HL-60/S4 treated with phorbol 12-myristate 13-acetate at 8.2 ng/mL for 4 days and 3 days (cell line): ENCODE measurements at regions not wholly inside any gene's neighbourhood (a gene's known extent, or its start where the extent isn't known, plus 50 kb on each side); places are given as distances from the start of the nearest gene placed in this dataset.

Experiments
- in situ Hi-C: fragments of 300-500 bp; cut with MboI; formaldehyde crosslinking; loops from 2 replicates; pipeline ENCODE4 v1.15.0; 2022; ENCODE audit warnings: low sequenced_read_pairs

DNA sequence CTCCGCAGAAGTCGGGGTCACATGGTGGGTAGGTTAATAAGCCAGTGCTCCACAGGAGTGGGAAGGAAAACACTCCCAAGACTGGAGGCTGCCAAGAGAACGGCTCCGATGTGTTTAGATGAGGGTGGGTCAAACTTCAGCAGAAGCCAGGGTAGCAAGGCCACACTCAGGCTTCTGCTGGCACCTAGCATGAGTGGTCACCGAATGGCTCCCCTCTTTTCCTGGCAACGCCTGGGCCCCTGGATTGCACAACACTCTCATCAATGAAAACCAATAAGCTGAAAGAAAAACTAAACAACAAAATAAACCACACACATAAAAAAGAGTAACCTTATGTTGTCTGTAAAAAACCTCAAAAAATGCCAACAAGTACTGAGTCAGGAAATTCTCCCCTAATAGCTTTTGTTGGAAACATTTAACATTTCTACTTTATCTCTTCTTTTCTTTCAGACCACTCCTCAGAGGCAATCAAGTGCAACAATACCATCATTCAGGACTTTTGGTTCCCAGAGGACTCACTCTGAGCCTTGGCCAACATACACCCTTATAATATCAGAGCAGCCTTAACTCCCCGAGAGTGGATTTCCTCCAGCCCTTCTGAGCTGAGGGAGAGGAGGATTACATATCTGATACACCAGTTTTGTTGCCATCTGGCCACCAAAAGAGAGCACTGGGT lies 279.9 kb downstream of the ENC1 start:
- in situ Hi-C loops: no loop called here

DNA sequence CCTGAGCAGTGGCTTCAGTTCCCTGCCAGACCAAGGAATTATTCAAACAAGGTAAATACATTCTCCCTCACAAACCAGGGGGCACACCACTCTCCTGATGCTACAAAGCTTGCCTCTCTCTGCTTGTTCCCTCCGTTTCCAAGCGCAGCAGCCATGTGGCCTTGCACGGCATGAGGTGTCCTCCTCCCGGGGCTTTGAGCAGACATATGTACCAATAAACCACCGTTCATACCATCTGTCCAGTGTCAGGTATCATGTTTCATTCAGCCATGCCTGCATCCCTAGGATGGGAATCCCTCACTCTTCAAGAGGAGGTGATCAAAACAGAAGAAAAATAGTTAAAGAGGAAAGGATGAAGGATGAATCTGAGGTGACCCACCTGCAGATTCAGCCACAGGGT lies 282.7 kb downstream of the ENC1 start:
- in situ Hi-C loops: no loop called here

DNA sequence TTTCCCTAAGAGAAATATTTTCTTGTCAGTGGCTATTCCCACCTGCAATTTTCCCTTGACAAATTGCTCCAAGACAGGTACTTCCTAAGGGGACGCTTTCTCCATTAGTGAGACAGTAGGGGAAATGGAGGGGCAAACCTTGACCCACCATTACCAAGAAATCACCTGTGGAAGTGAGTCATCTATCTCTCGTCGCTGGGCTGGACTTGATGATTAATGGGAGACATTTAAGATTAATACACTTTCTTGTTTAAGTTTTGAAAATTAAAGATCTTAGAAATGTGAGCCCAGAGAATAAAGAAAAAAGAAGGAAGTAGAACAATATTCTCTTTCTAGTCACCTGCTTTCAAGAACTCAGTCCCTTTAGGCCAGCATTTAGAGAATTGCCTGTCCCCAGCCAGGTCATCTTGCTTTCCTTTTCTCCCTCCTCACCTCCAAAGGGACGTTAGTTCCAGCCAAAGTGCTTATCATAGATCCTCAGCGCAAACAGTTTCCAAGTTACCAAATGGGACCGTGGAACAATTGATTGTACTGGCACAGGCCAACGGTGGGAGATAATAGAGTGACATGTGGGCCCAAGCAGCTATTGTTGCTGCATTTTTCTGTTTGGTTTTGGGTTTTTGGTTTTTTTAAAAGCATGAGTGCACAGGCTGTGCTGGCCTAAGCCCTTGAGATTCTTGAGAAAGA lies 284.4 kb downstream of the ENC1 start:
- in situ Hi-C loops: no loop called here

DNA sequence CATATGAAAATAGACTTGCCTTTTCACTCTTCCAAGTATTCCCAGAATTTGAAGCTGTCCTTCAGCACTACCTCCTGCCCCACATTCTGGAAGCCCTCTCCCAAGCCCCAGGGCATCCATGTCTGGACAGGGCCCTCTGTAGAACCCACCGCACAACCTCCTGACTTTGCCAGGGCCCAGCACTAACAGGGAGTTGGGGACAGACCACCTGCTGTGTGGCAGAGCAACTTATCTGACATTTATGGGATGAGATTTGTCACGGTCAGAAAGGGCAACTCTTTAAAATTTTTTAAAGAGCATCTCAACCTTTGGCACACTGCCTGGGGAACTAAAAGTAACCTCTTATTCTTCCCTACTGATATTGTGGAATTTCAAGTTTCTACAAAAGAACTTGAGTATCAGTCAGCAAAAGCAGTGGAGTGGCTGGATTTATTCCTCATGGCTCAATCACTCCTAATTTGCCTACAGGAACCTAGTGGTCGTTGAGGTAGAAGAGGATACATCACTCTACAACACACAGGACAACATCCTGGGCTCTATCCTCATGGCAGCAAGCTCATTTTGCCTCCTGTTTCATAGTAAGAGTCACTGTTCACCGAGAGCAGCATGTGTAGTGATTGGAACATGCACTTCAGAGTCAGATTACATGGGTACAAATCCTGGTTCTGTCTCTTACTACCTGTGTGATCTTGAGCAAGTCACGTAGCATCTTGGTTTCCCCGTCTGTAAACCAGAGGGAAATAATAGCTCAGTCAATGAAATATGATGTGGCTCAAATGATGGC lies 285.3 kb downstream of the ENC1 start:
- in situ Hi-C loops: no loop called here

DNA sequence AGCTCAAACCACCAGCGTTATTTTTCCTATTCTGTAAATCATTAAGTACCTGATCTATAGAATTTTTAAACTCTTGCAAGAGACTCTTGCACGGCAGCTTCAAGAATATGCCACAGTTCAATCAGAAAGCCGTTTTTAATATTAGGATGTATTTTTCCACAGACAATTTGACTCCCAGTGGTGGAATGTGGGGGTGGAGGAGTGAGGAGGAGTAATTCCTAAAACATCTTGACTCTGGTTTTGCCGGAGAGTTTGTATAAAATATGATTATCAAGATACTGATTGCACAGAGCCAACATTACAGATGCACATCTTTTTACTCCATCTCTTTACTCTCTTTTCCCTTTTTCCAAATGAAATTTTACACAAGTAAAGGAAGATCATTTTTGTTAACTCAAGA lies 288.3 kb downstream of the ENC1 start:
- in situ Hi-C loops: no loop called here

DNA sequence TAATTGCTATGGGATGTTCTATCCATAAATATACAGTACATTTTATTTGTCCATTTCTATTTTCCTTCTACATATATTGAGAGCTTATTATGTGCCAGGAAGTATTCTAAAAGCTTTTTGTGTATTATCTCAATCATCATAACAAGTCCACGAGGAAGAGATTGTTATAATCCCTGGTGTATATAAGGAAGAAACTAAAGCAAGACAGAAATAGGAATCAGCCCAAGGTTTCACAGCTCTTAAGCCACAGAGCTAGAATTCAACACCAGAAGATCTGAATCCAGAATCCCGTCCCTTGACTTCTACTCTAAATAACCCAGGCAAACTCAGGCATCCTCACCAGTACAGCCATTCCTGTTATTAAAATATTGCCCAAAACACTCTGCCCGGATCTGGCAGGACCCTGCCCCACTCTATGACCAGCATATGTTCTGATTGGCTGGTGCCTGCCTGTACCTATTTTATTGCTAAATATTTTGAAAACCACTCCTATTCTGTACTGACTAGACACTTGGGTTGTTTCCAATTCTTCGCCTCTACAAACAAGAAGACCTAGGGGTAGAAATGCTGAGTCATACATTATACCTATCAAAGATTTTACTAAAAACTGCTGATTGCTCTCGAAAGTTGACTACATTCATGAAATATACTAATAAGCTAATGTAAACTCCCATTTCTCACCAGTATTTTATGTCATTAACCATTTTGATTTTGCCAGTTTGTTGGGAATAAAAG lies 297.4 kb downstream of the ENC1 start:
- in situ Hi-C loops: no loop called here

DNA sequence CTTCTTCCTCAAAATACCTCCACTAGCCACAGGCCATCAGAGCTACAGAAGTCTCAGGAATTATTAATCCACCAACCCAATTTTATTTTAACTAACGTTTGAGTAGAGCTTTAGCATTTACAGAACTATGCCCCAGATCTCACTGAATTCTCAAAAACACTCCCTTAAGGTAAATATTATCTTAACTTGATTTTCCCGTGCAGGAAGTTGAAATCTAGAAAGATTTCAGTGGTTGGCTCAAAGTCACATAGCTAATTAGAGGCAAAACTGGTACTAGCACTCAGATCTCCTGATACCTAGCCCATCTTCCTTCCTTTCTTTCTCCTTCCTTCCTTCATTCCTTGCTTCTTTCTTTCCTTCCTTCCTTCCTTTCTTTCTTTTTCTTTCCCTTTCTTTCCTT lies 298.3 kb downstream of the ENC1 start:
- in situ Hi-C loops: no loop called here

DNA sequence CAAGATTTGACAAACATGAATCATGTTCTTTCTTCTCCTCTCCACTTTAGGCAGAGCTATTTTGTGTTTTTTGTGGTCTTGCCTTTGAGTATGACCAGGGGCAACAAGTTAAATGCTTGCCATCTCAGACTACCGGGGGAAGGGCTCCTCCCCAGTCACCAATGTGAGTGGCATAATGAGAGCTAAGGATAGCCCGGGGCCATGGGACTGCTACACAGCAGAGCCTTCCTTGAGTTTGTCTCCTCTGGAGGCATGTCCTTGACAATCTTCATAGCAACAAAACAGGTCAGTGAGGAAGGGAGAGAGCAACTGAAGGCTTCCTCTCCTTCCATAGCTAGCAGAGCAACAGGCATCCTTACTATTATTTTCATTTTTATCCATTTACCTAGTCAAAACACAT lies 299.3 kb downstream of the ENC1 start:
- in situ Hi-C loops: no loop called here

DNA sequence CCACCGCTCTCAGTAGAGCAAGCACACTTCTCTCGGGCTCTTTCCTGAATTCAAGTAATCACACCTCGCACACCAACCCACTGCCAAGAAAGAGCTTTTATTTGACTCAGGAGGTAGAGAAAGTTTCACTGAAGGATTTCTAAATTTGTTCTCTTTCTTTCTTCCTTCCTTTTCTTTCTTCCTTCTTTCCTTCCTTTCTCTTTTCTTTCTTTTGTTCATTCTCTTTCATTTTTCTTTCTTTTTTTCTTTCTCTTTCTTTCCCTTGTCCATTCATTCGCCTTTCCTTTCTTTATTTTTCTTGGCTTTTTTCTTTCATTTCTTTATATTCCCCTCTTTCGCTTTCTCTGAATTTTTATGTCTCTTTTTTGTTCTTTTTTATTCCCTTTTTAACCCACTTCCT lies 300.1 kb downstream of the ENC1 start:
- in situ Hi-C loops: no loop called here

DNA sequence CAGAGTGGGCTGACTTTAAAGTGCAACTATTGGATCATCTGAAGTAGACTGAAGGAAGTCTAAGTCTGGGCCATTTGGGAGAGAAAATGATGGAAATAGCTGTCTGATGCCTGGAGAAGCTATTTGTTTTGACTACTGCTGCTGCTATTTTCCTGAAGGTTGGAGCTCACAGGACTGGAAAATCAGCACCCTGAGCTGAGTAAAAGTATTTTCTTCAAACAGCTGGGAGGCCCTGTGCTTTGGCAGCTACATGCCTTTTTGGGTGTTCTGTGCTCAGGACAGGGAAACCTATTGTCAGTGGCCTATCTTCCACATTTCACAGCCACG lies 302.6 kb downstream of the ENC1 start:
- in situ Hi-C loops: no loop called here

DNA sequence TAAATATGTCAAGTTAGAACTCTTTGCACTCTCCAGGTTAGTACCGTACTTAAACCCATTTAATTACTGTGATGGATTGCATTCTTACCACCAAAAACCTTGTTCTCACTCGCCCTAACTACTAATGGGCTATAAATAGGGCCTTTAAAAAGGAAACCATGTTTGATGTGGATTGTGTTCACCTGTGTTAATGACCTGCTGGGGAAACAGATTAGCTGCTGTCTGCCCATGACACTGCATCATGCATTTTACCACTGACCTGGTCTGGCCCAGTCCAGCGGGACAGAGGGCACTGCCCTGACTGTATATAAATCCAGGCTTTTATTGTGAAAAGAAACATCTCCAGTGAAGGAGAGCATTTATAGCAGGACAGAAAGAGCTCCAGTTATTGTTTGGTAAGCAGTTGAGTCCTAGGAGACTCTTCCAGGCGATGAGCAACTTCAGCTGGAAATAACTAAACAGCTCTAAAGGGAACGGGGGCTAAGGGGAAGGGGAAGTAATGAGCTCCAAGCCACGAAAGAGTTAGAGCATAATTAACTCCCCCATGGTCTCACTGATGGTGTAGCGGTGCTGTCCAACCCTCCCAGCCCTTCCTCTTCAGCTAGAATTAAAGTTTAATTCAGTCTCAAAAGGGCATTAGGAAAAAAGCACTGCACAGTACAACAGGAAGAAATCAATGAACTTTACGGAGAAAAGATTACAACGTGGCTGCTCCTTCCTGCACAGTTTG lies 303.1 kb downstream of the ENC1 start:
- in situ Hi-C loops: no loop called here

DNA sequence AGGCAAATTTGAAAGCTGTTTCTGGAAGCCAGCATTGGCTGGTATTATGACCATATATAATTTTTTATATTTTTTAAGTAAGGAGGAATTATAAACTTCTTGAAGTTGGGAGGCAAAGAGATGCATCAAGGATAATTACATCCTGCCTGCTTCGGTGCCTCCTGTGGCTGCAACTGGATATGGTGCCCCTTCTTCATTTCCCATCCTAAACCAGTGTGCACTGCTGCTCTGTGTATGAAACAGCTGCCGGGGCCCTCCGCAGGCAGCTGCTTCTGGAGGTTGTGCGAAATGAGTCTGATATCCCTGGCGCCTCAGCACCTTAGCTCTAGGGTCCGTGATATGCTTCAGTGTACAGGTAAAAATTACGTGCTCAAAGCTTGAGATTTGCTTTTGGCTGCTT lies 304.2 kb downstream of the ENC1 start:
- in situ Hi-C loops: no loop called here

DNA sequence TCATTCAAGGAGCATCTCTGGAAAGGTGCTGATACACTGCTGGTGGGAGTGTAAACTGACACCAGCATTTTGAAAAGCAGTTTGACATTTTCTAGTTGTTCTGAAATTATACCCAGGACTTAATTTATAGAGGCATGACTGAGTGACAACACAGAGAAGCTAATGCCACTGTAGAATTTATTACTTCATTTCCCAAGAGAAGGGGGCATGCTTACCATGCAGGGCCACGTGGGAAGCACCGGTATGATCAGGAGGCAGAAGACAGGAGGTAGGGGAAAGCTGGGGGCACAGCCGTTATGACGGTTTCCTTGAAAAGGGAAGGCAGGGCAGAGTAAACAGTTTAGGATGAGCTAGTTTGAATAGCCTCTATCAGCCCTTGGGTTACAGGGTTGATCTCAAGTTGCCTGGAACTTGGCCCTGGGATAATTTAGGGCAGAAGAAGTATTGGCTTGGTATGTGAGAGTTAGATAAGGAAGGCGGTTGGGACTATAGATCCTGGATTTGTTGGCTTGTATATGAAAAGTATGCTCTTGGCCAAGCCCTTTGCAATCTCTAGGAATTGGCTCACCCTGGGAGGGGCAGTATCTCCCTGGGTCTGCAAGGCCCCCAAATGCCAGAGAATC lies 305.7 kb downstream of the ENC1 start:
- in situ Hi-C loops: no loop called here

DNA sequence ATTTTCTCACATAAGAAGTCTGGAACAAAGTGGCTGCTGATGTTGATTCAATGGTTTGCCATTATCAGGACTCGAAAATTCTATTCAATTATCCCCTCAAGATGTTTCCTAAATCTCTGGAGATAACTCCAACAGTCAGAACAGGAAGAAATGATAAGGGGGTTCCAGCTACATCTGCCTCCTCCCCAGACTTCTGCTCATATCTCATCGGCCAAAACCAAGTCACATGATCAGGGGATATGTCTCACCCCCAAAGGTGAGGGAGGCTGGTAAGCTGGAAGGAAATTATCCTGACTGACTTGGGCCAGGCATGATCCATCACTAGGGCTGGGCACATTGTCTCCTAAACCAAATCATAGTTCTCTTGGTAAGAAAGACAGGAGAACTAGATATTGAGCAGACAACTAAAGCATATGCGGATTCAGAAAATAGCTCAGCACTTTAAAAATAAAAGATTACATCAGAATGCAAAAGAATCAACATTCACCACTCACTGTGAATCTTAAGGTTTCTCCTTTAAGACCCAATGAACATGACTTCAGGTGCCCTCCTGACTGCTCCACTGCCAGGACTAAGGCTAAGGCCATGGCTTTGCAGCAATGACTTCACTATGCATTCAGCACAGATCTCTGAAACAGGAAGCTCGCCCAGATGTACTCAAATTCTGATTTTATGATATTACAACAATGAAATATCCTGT lies 306.3 kb downstream of the ENC1 start:
- in situ Hi-C loops: no loop called here

DNA sequence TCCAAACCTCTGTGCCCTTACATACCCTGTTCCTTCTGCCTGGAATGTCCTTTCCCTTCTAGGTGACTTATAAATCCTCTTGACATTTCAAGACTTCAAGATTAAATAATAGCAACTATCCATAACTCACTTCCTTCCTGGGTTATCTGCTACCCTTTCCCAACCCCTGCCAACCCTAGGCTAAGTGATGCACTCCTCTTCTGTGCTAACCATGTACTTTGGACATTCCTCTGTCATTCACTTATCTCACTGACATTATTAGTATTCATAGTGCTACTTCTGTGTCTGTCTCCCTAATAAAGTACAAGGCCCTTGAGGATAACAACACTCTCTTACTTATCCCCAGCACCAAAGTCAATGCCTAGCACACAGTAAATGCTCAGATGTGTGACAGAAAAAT lies 307.1 kb downstream of the ENC1 start:
- in situ Hi-C loops: no loop called here

DNA sequence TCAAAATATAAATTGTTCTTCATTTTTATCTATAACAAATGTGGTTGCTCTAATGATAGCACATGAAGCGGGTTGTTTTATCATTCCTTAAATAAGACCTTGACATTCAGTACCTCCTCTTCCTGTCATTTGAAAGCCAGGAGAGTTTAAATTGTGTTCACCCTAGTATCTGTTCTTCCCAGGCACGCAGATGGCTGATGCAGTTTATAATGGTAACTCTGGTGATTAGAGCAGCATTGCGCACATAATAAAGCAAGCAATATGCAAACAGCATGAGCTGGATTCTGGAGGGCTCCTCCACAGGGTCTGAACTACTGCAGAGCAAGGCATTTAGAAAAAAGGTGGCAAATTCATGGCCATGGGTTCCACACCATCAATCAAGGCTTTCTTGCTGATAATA lies 307.8 kb downstream of the ENC1 start:
- in situ Hi-C loops: no loop called here

DNA sequence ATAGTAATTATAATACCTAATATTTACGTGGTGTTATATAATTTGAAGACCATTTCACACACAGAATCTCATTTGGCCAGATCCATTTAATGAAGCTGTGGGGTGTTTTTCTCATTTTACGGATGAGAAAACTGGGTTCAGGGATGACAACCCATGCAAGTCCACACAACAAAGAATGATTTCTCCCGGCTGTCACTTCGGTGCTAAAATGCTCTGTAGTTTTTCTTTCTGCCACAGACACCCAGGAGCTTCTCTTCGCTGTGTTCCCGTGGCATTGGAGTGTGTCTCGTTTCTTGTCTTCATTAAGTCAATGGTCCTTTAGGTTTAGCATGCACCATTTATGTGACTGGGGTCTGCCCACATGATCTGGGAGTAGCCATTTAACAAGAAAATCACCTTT lies 308.5 kb downstream of the ENC1 start:
- in situ Hi-C loops: no loop called here

DNA sequence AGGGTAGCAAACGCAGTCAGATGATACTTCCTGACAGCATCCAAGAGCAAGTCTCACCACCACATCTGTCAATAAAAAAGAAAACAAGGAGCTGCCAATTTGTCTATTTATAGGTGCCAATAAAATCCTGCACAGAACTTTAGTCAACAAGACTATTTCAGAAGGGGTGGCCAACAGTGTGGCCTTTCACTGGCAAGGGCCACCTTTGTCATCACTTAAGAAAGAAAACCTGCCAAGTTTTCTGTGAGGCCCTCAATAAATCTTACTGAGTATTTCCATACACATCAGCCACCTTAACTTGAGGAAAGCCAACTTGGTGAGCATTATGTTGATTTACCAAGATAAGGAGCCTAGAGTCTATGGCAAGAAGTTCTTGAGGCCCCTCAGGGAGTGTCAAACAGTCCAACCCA lies 312.3 kb downstream of the ENC1 start:
- in situ Hi-C loops: no loop called here

DNA sequence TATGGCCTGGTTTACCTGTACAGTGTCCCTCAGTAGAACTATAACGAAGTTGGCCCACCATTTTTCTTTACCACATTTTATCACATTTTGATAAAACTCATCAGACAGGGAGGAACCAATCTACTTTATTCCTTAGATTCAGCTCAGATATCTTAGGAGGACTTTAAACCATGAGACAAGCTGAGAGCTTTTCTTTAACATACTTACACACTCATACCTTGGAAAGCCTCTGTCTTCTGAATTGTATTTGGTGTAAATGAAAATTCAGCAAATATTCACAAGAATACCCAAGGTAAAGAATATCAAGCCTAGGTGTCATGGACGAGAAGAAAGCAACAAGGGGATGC lies 313.2 kb downstream of the ENC1 start:
- in situ Hi-C loops: no loop called here
